GM23338 (cell line): ENCODE measurements at regions not wholly inside any gene's neighbourhood (a gene's known extent, or its start where the extent isn't known, plus 50 kb on each side); places are given as distances from the start of the nearest gene placed in this dataset.

ENCODE experiments used
- EZH2 ChIP-seq: fragments of 200-600 bp; sonication (generic); IDR thresholded peaks from one replicate; pipeline ENCODE4 v1.8.0; 2017; ENCODE audit warnings: antibody characterized with exemption, mild to moderate bottlenecking, low read depth; ENCODE audit not compliant: unreplicated experiment
- EZH2phosphoT487 ChIP-seq: fragments of 200-600 bp; sonication (generic); IDR thresholded peaks from one replicate; pipeline ENCODE4 v1.8.1; 2018; ENCODE audit warnings: antibody characterized with exemption; ENCODE audit not compliant: unreplicated experiment
- JUNB ChIP-seq: IDR thresholded peaks from one replicate; pipeline ENCODE4 v1.6.1; 2016; ENCODE audit warnings: antibody characterized with exemption; ENCODE audit not compliant: unreplicated experiment
- NANOG ChIP-seq: IDR thresholded peaks from 2 replicates; pipeline ENCODE4 v1.6.1; 2016; ENCODE audit warnings: antibody characterized with exemption, borderline replicate concordance
- POLR2AphosphoS5 ChIP-seq: IDR thresholded peaks from 2 replicates; pipeline ENCODE4 v1.6.1; 2016; ENCODE audit warnings: antibody characterized with exemption, low read depth
- ZNF114 ChIP-seq: fragments of 250-450 bp; sonication (Bioruptor Pico); IDR thresholded peaks from 2 replicates; pipeline ENCODE4 v1.5.0; 2020; ENCODE audit warnings: mild to moderate bottlenecking, moderate library complexity
- ZNF331 ChIP-seq: fragments of 250-450 bp; sonication (Bioruptor Pico); IDR thresholded peaks from 2 replicates; pipeline ENCODE4 v1.5.0; 2020; ENCODE audit warnings: low read depth, mild to moderate bottlenecking, moderate library complexity
- TF ChIP-seq, protein P1 (sequence below), 2 experiments: fragments of 200-600 bp in 1 of 2; sonication (generic) in 1 of 2; conservative IDR thresholded peaks; 2 replicates each; pipeline versions ENCODE4 v1.5.1 to v1.6.1; 2016 to 2017; ENCODE audit warnings: antibody characterized with exemption in 2 of 2, low read depth in 2 of 2, mild to moderate bottlenecking in 2 of 2, moderate library complexity in 1 of 2
- TF ChIP-seq, protein P2 (sequence below): IDR thresholded peaks from one replicate; pipeline ENCODE4 v1.6.1; 2018; ENCODE audit warnings: antibody characterized with exemption; ENCODE audit not compliant: unreplicated experiment
- TF ChIP-seq, protein P3 (sequence below): IDR thresholded peaks from 2 replicates; pipeline ENCODE4 v1.6.1; 2016; ENCODE audit warnings: antibody characterized with exemption

DNA sequence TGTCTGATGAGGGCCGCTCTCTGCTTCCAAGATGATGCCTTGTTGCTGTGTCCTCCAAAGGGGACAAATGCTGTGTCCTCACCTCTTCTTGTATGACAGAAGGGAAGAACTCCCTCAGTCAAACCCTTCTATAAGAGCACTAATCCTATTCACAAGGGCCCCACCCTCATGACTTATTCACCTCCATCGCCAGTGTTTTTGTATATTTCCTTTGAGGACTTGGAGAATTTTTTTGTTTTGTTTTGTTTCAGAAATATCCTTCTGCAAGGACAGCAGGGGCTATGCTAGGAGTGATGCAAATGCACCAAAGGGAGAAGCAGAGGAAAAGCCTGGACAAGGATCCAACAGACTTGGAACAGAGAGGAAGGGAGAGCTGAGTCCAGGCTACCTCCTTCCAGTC, 214.4 kb downstream of the TLE3 start:
- TF ChIP-seq, protein P1, sequence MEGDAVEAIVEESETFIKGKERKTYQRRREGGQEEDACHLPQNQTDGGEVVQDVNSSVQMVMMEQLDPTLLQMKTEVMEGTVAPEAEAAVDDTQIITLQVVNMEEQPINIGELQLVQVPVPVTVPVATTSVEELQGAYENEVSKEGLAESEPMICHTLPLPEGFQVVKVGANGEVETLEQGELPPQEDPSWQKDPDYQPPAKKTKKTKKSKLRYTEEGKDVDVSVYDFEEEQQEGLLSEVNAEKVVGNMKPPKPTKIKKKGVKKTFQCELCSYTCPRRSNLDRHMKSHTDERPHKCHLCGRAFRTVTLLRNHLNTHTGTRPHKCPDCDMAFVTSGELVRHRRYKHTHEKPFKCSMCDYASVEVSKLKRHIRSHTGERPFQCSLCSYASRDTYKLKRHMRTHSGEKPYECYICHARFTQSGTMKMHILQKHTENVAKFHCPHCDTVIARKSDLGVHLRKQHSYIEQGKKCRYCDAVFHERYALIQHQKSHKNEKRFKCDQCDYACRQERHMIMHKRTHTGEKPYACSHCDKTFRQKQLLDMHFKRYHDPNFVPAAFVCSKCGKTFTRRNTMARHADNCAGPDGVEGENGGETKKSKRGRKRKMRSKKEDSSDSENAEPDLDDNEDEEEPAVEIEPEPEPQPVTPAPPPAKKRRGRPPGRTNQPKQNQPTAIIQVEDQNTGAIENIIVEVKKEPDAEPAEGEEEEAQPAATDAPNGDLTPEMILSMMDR (conservative IDR thresholded peaks at IDR 0.05; ENCODE audit: low read depth in 2 of 2): no peak
- no peak for TF ChIP-seq NANOG
- TF ChIP-seq, protein P2, sequence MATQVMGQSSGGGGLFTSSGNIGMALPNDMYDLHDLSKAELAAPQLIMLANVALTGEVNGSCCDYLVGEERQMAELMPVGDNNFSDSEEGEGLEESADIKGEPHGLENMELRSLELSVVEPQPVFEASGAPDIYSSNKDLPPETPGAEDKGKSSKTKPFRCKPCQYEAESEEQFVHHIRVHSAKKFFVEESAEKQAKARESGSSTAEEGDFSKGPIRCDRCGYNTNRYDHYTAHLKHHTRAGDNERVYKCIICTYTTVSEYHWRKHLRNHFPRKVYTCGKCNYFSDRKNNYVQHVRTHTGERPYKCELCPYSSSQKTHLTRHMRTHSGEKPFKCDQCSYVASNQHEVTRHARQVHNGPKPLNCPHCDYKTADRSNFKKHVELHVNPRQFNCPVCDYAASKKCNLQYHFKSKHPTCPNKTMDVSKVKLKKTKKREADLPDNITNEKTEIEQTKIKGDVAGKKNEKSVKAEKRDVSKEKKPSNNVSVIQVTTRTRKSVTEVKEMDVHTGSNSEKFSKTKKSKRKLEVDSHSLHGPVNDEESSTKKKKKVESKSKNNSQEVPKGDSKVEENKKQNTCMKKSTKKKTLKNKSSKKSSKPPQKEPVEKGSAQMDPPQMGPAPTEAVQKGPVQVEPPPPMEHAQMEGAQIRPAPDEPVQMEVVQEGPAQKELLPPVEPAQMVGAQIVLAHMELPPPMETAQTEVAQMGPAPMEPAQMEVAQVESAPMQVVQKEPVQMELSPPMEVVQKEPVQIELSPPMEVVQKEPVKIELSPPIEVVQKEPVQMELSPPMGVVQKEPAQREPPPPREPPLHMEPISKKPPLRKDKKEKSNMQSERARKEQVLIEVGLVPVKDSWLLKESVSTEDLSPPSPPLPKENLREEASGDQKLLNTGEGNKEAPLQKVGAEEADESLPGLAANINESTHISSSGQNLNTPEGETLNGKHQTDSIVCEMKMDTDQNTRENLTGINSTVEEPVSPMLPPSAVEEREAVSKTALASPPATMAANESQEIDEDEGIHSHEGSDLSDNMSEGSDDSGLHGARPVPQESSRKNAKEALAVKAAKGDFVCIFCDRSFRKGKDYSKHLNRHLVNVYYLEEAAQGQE: no peak
- TF ChIP-seq EZH2: no peak
- no peak for TF ChIP-seq EZH2phosphoT487
- TF ChIP-seq ZNF331: no peak
- no peak for TF ChIP-seq POLR2AphosphoS5
- TF ChIP-seq JUNB: no peak
- TF ChIP-seq, protein P3, sequence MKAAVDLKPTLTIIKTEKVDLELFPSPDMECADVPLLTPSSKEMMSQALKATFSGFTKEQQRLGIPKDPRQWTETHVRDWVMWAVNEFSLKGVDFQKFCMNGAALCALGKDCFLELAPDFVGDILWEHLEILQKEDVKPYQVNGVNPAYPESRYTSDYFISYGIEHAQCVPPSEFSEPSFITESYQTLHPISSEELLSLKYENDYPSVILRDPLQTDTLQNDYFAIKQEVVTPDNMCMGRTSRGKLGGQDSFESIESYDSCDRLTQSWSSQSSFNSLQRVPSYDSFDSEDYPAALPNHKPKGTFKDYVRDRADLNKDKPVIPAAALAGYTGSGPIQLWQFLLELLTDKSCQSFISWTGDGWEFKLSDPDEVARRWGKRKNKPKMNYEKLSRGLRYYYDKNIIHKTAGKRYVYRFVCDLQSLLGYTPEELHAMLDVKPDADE: no peak
- no peak for TF ChIP-seq ZNF114
